ENCODE measurements at regions not wholly inside any gene's neighbourhood (a gene's known extent, or its start where the extent isn't known, plus 50 kb on each side); places are given as distances from the start of the nearest gene placed in this dataset.

- Histone ChIP-seq H3K27me3 (no peaks in the 10 kb centered on the region), H3K27ac (no peak overlapping the region), H3K4me1 (ENCODE audit: insufficient read depth) (no peaks in the 10 kb centered on the region), H3K4me3 (no peak overlapping the region), H3K9me3 (no peaks in the 10 kb centered on the region), H3K36me3 (no peaks in the 10 kb centered on the region)
- DNase-seq = no peak
- TF ChIP-seq EP300 (IDR thresholded peaks at IDR 0.05) = no peak
- intact Hi-C loops (cut with DNase I) = loop anchor here in 3 of 4 donors (10.0 kb wide), 3 partner anchors 413 to 593 kb away; no protein-coding TSS in a partner anchor
- WGBS, 3 donors = 88 to 95% (median 90%) methylated on average over 3 of the region's 3 CpGs
These were observed 105.7 kb upstream of the TBC1D5 start for GRCh38 chr3:17848102-17848501.

GRCh38 chr3:17847156-17847555 is 104.7 kb upstream of the TBC1D5 start:
- Histone ChIP-seq H3K9me3 (no peaks in the 10 kb centered on the region), H3K4me1 (ENCODE audit: insufficient read depth) (no peaks in the 10 kb centered on the region), H3K4me3 (no peak overlapping the region), H3K27me3 (no peaks in the 10 kb centered on the region), H3K36me3 (no peaks in the 10 kb centered on the region), H3K27ac (no peak overlapping the region)
- no peak for DNase-seq
- intact Hi-C loops (cut with DNase I) = loop anchor here in 3 of 4 donors (10.0 kb wide), 3 partner anchors 412 to 592 kb away; no protein-coding TSS in a partner anchor
- TF ChIP-seq CTCF (IDR thresholded peaks at IDR 0.05) (no peak), EP300 (IDR thresholded peaks at IDR 0.05) (no peak), POLR2A (IDR thresholded peaks at IDR 0.05) (no peak)
- 91 to 96% (median 94%) methylated on average over 5 of the region's 5 CpGs for WGBS, 3 donors

GRCh38 chr3:17846466-17846865 is 104.0 kb upstream of the TBC1D5 start:
- no peak for DNase-seq
- Histone ChIP-seq H3K36me3 (no peaks in the 10 kb centered on the region), H3K4me1 (ENCODE audit: insufficient read depth) (no peaks in the 10 kb centered on the region), H3K9me3 (no peaks in the 10 kb centered on the region), H3K27ac (no peak overlapping the region), H3K4me3 (no peak overlapping the region), H3K27me3 (no peaks in the 10 kb centered on the region)
- TF ChIP-seq CTCF (IDR thresholded peaks at IDR 0.05) (no peak), POLR2A (IDR thresholded peaks at IDR 0.05) (no peak), EP300 (IDR thresholded peaks at IDR 0.05) (no peak)
- 8 to 21% (median 12%) methylated on average over 4 of the region's 4 CpGs for WGBS, 3 donors
- intact Hi-C loops (cut with DNase I) = loop anchor here in 3 of 4 donors (10.0 kb wide), 3 partner anchors 412 to 592 kb away; no protein-coding TSS in a partner anchor

- no peak overlapping the region for H3K4me3 ChIP-seq
- no peak for DNase-seq
- H3K9me3 ChIP-seq = no peaks in the 10 kb centered on the region
- no peaks in the 10 kb centered on the region for H3K36me3 ChIP-seq
- WGBS, 3 donors = 46 to 64% (median 53%) methylated on average over 5 of the region's 5 CpGs
- H3K27ac ChIP-seq = no peak overlapping the region
- H3K27me3 ChIP-seq = no peaks in the 10 kb centered on the region
- H3K4me1 ChIP-seq (ENCODE audit: insufficient read depth) = no peaks in the 10 kb centered on the region
- intact Hi-C loops (cut with DNase I) = loop anchor here in 3 of 4 donors (10.0 kb wide), 3 partner anchors 410 to 590 kb away; no protein-coding TSS in a partner anchor
- no peak for TF ChIP-seq CTCF (IDR thresholded peaks at IDR 0.05)
These were observed 102.8 kb upstream of the TBC1D5 start for GRCh38 chr3:17845026-17845812.

- Histone ChIP-seq H3K4me3 (no peak overlapping the region), H3K27ac (no peak overlapping the region), H3K27me3 (no peaks in the 10 kb centered on the region), H3K36me3 (no peaks in the 10 kb centered on the region), H3K4me1 (ENCODE audit: insufficient read depth) (no peaks in the 10 kb centered on the region), H3K9me3 (no peaks in the 10 kb centered on the region)
- TF ChIP-seq POLR2A (IDR thresholded peaks at IDR 0.05) (no peak), EP300 (IDR thresholded peaks at IDR 0.05) (no peak), CTCF (IDR thresholded peaks at IDR 0.05) (no peak)
- DNase-seq = no peak
- intact Hi-C loops (cut with DNase I) = loop anchor here in 3 of 4 donors (5.0 to 10.0 kb wide), 5 partner anchors 409 to 1242 kb away; no protein-coding TSS in a partner anchor
- WGBS, 3 donors = 97 to 100% (median 99%) methylated on average over 3 of the region's 3 CpGs
These were observed 101.8 kb upstream of the TBC1D5 start for GRCh38 chr3:17844236-17844635.

All from ovary (tissue), 7 donors.